ENCODE measurements at regions not wholly inside any gene's neighbourhood (a gene's known extent, or its start where the extent isn't known, plus 50 kb on each side); places are given as distances from the start of the nearest gene placed in this dataset.

DNA sequence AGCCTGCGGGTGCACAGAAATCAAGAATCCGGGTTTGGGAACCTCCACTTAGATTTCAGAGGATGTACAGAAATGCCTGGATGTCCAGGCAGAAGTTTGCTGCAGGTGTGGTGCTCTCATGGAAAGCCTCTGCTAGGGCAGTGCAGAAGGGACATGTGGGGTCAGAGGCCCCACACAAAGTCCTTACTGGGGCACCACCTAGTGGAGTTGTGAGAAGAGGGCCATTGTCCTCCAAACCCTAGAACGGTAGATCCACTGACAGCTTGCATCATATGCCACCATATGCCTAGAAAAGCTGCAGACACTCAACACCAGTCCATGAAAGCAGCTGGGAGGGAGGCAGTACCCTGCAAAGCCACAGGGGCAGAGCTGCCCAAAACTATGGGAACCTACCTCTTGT is 833.0 kb downstream of the TMEM182 start:
- no peak overlapping the region for H2BK120ac ChIP-seq (ENCODE audit: low read depth, low read length, poor library complexity, severe bottlenecking)
- H3K18ac ChIP-seq (ENCODE audit: insufficient read length, low read depth, low read length), result no peak overlapping the region
- H3K27me3 ChIP-seq (ENCODE audit: insufficient read depth, low read length), result no peaks in the 10 kb centered on the region
- no peak overlapping the region for H3K27ac ChIP-seq (ENCODE audit: insufficient read length, low read depth, low read length)
- Mint-ChIP-seq H3K27ac (no peak overlapping the region), H3K27me3 (ENCODE audit: low read depth) (no peaks in the 10 kb centered on the region), H3K4me1 (peaks cover 2% of the 10 kb centered on the region in 2 experiments; a peak in 2 of 4 replicates), H3K4me3 (no peak overlapping the region), H3K36me3 (ENCODE audit: insufficient read depth in 1 of 3, low read depth in 3 of 3) (peaks cover 12 to 43% (median 14%) of the 10 kb centered on the region in 3 experiments), H3K9me3 (peaks cover 41 to 44% of the 10 kb centered on the region in 2 experiments)
- no peak overlapping the region for H2BK5ac ChIP-seq (ENCODE audit: insufficient read length, low read length)
- no peak overlapping the region for H4K91ac ChIP-seq (ENCODE audit: insufficient read length, low read depth, low read length)
- H3K79me1 ChIP-seq (ENCODE audit: insufficient read depth, low read depth, low read length, poor library complexity, severe bottlenecking), result no peaks in the 10 kb centered on the region
- H3K14ac ChIP-seq (ENCODE audit: insufficient read depth, low read length), result no peak overlapping the region
- peaks cover 9% of the 10 kb centered on the region for H3K9me3 ChIP-seq (ENCODE audit: control insufficient read depth, low read depth, low read length)
- H4K8ac ChIP-seq (replicated peaks; ENCODE audit: insufficient read length, low read depth, low read length), result no peak overlapping the region
- H3K4me2 ChIP-seq (ENCODE audit: insufficient read depth, insufficient read length, low read length), result no peak overlapping the region
- H3K9ac ChIP-seq (ENCODE audit: extremely low read depth, insufficient read length, low read length), result no peak overlapping the region
- H3K23ac ChIP-seq (ENCODE audit: insufficient read length, low read depth, low read length), result no peak overlapping the region
- H3K4me1 ChIP-seq (ENCODE audit: insufficient read depth, low read length), result no peaks in the 10 kb centered on the region
- no peak overlapping the region for H2AFZ ChIP-seq (ENCODE audit: low read length)
- no peak overlapping the region for H2BK15ac ChIP-seq (ENCODE audit: low read depth, low read length)
- H3K79me2 ChIP-seq (ENCODE audit: insufficient read depth, low read length), result no peaks in the 10 kb centered on the region
- H4K5ac ChIP-seq (ENCODE audit: insufficient read length, low read depth, low read length), result no peak overlapping the region
- TF ChIP-seq, protein P1, sequence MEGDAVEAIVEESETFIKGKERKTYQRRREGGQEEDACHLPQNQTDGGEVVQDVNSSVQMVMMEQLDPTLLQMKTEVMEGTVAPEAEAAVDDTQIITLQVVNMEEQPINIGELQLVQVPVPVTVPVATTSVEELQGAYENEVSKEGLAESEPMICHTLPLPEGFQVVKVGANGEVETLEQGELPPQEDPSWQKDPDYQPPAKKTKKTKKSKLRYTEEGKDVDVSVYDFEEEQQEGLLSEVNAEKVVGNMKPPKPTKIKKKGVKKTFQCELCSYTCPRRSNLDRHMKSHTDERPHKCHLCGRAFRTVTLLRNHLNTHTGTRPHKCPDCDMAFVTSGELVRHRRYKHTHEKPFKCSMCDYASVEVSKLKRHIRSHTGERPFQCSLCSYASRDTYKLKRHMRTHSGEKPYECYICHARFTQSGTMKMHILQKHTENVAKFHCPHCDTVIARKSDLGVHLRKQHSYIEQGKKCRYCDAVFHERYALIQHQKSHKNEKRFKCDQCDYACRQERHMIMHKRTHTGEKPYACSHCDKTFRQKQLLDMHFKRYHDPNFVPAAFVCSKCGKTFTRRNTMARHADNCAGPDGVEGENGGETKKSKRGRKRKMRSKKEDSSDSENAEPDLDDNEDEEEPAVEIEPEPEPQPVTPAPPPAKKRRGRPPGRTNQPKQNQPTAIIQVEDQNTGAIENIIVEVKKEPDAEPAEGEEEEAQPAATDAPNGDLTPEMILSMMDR (conservative IDR thresholded peaks at IDR 0.05), result peak; percentile 25; the same call in 2 of the 3 replicates
- no peak overlapping the region for H3K56ac ChIP-seq (ENCODE audit: insufficient read length, low read depth, low read length)
- DNase-seq, result no peak
- no peak overlapping the region for H2AK5ac ChIP-seq (ENCODE audit: insufficient read length, low read length)
- H3T11ph ChIP-seq (ENCODE audit: low read length), result no peak overlapping the region
- no peaks in the 10 kb centered on the region for H4K20me1 ChIP-seq (ENCODE audit: control insufficient read depth, insufficient read depth, insufficient read length)
- H2BK12ac ChIP-seq (ENCODE audit: insufficient read length, low read depth, low read length), result no peak overlapping the region
- no peaks in the 10 kb centered on the region for H3K23me2 ChIP-seq (ENCODE audit: insufficient read length, low read depth, low read length, poor library complexity, severe bottlenecking)
- H2BK20ac ChIP-seq (ENCODE audit: low read depth, low read length, poor library complexity, severe bottlenecking), result no peak overlapping the region
- WGBS (ENCODE audit: extremely low coverage, insufficient read length, low lambda C conversion rate), result no CpG with 5 or more reads among the region's 3 CpGs
- no peak overlapping the region for H3K4ac ChIP-seq (ENCODE audit: low read depth, low read length)
